ENCODE measurements at regions not wholly inside any gene's neighbourhood (a gene's known extent, or its start where the extent isn't known, plus 50 kb on each side); places are given as distances from the start of the nearest gene placed in this dataset.
A peak's percentile ranks its signal among the peaks of the same experiment; 100 is the strongest.

- no peaks in the 10 kb centered on the region for H3K27me3 ChIP-seq (ENCODE audit: control insufficient read depth in 3 of 3, insufficient read depth in 3 of 3, low read length in 2 of 3)
Measured at GRCh38 chr2:217325816-217326215, 466.0 kb upstream of the TNP1 start.

GRCh38 chr2:217325251-217325650, 465.4 kb upstream of the TNP1 start:
- no peak for TF ChIP-seq CTCF (IDR thresholded peaks at IDR 0.05; ENCODE audit: control extremely low read depth, extremely low read depth)
- no peak for ATAC-seq (ENCODE audit: insufficient read depth, low FRiP score)
- Histone ChIP-seq H3K9ac (ENCODE audit: insufficient read depth in 1 of 2, low read length in 2 of 2) (no peak overlapping the region), H3K9me3 (ENCODE audit: control insufficient read depth in 4 of 4, insufficient read depth in 3 of 4, low read length in 3 of 4) (no peaks in the 10 kb centered on the region), H3K27ac (ENCODE audit: low read depth in 1 of 2, low read length in 1 of 2) (no peak overlapping the region), H3K4me3 (no peak overlapping the region), H3K27me3 (ENCODE audit: control insufficient read depth in 3 of 3, insufficient read depth in 3 of 3, low read length in 2 of 3) (no peaks in the 10 kb centered on the region), H3K4me1 (ENCODE audit: control insufficient read depth in 5 of 5, insufficient read depth in 5 of 5, low read length in 5 of 5) (peaks cover 0 to 10% (median 0%) of the 10 kb centered on the region in 5 donors), H3K36me3 (ENCODE audit: control insufficient read depth in 4 of 4, insufficient read depth in 4 of 4, low read length in 4 of 4) (no peaks in the 10 kb centered on the region)
- WGBS, 2 donors = 74 to 86% methylated on average over 2 of the region's 2 CpGs
- no peak for DNase-seq

More at GRCh38 chr2:217325816-217326215, 466.0 kb upstream of the TNP1 start:
- Histone ChIP-seq H3K36me3 (ENCODE audit: control insufficient read depth in 4 of 4, insufficient read depth in 4 of 4, low read length in 4 of 4) (no peaks in the 10 kb centered on the region), H3K4me3 (no peak overlapping the region), H3K27ac (ENCODE audit: low read depth in 1 of 2, low read length in 1 of 2) (no peak overlapping the region), H3K9me3 (ENCODE audit: control insufficient read depth in 4 of 4, insufficient read depth in 3 of 4, low read length in 3 of 4) (no peaks in the 10 kb centered on the region), H3K9ac (ENCODE audit: insufficient read depth in 1 of 2, low read length in 2 of 2) (no peak overlapping the region), H3K4me1 (ENCODE audit: control insufficient read depth in 5 of 5, insufficient read depth in 5 of 5, low read length in 5 of 5) (peaks cover 0 to 10% (median 0%) of the 10 kb centered on the region in 5 donors)
- 83 to 86% methylated on average over 2 of the region's 2 CpGs for WGBS, 2 donors
- ATAC-seq (ENCODE audit: insufficient read depth, low FRiP score) = no peak
- DNase-seq = peak in 2 of 3 donors; percentile 45 to 51
- no peak for TF ChIP-seq CTCF (IDR thresholded peaks at IDR 0.05; ENCODE audit: control extremely low read depth, extremely low read depth)

- H3K4me1 ChIP-seq (ENCODE audit: control insufficient read depth in 5 of 5, insufficient read depth in 5 of 5, low read length in 5 of 5) = peaks cover 0 to 8% (median 5%) of the 10 kb centered on the region in 5 donors
- H3K36me3 ChIP-seq (ENCODE audit: control insufficient read depth in 4 of 4, insufficient read depth in 4 of 4, low read length in 4 of 4) = peaks cover 0 to 6% (median 1%) of the 10 kb centered on the region in 4 donors
- DNase-seq (no peak), ATAC-seq (ENCODE audit: insufficient read depth, low FRiP score) (no peak)
- H3K27me3 ChIP-seq (ENCODE audit: control insufficient read depth in 3 of 3, insufficient read depth in 3 of 3, low read length in 2 of 3) = no peaks in the 10 kb centered on the region
- no peak for TF ChIP-seq CTCF (IDR thresholded peaks at IDR 0.05; ENCODE audit: control extremely low read depth, extremely low read depth)
- peaks cover 0 to 8% (median 1%) of the 10 kb centered on the region in 4 donors for H3K9me3 ChIP-seq (ENCODE audit: control insufficient read depth in 4 of 4, insufficient read depth in 3 of 4, low read length in 3 of 4)
- 26 to 44% methylated on average over 1 of the region's 1 CpG for WGBS, 2 donors
- no peak overlapping the region for H3K9ac ChIP-seq (ENCODE audit: insufficient read depth in 1 of 2, low read length in 2 of 2)
- no peak overlapping the region for H3K27ac ChIP-seq (ENCODE audit: low read depth in 1 of 2, low read length in 1 of 2)
- no peak overlapping the region for H3K4me3 ChIP-seq
Measured at GRCh38 chr2:217316743-217317142, 456.9 kb upstream of the TNP1 start.

- peaks cover 0 to 8% (median 5%) of the 10 kb centered on the region in 5 donors for H3K4me1 ChIP-seq (ENCODE audit: control insufficient read depth in 5 of 5, insufficient read depth in 5 of 5, low read length in 5 of 5)
- H3K9ac ChIP-seq (ENCODE audit: insufficient read depth in 1 of 2, low read length in 2 of 2) = no peak overlapping the region
- peaks cover 0 to 6% (median 1%) of the 10 kb centered on the region in 4 donors for H3K36me3 ChIP-seq (ENCODE audit: control insufficient read depth in 4 of 4, insufficient read depth in 4 of 4, low read length in 4 of 4)
- H3K27me3 ChIP-seq (ENCODE audit: control insufficient read depth in 3 of 3, insufficient read depth in 3 of 3, low read length in 2 of 3) = no peaks in the 10 kb centered on the region
- WGBS, 2 donors = 30 to 43% methylated on average over 5 of the region's 5 CpGs
- DNase-seq (peak; percentile 51 to 86 (median 81)), ATAC-seq (ENCODE audit: insufficient read depth, low FRiP score) (no peak)
- no peak overlapping the region for H3K4me3 ChIP-seq
- TF ChIP-seq CTCF (IDR thresholded peaks at IDR 0.05; ENCODE audit: control extremely low read depth, extremely low read depth) = no peak
- peaks cover 0 to 8% (median 2%) of the 10 kb centered on the region in 4 donors for H3K9me3 ChIP-seq (ENCODE audit: control insufficient read depth in 4 of 4, insufficient read depth in 3 of 4, low read length in 3 of 4)
- H3K27ac ChIP-seq (ENCODE audit: low read depth in 1 of 2, low read length in 1 of 2) = no peak overlapping the region
Measured at GRCh38 chr2:217314021-217314460, 454.2 kb upstream of the TNP1 start.
